H9 (cell line): ENCODE measurements at regions not wholly inside any gene's neighbourhood (a gene's known extent, or its start where the extent isn't known, plus 50 kb on each side); places are given as distances from the start of the nearest gene placed in this dataset.

Experiments
- DNase-seq: peaks from one replicate; pipeline ENCODE4 v3.0.0-alpha.2; 2017
- H2AFZ ChIP-seq: one replicate; pipeline ENCODE4 v1.6.1; 2013; ENCODE audit warnings: mild to moderate bottlenecking, low read length, control low read depth, moderate library complexity
- H2AK5ac ChIP-seq: 2 replicates; pipeline ENCODE4 v1.6.1; 2013; ENCODE audit warnings: low read length, control low read depth, mixed read lengths; ENCODE audit not compliant: insufficient read length
- H2BK120ac ChIP-seq: one replicate; pipeline ENCODE4 v1.6.1; 2013; ENCODE audit warnings: low read depth, mild to moderate bottlenecking, low read length, control low read depth, inconsistent platforms; ENCODE audit not compliant: poor library complexity, severe bottlenecking
- H2BK12ac ChIP-seq: 2 replicates; pipeline ENCODE4 v1.6.1; 2013; ENCODE audit warnings: low read length, control low read depth, mixed read lengths, low read depth; ENCODE audit not compliant: insufficient read length
- H2BK15ac ChIP-seq: 2 replicates; pipeline ENCODE4 v1.6.1; 2013; ENCODE audit warnings: low read depth, low read length, control low read depth
- H2BK20ac ChIP-seq: one replicate; pipeline ENCODE4 v1.6.1; 2013; ENCODE audit warnings: low read depth, mild to moderate bottlenecking, low read length, control low read depth, inconsistent platforms; ENCODE audit not compliant: poor library complexity, severe bottlenecking
- H2BK5ac ChIP-seq: 2 replicates; pipeline ENCODE4 v1.6.1; 2013; ENCODE audit warnings: low read length, control low read depth, mixed read lengths; ENCODE audit not compliant: insufficient read length
- H3K14ac ChIP-seq: 2 replicates; pipeline ENCODE4 v1.6.1; 2013; ENCODE audit warnings: low read length, control low read depth; ENCODE audit not compliant: insufficient read depth
- H3K18ac ChIP-seq: 2 replicates; pipeline ENCODE4 v1.6.1; 2013; ENCODE audit warnings: low read depth, mild to moderate bottlenecking, mixed read lengths, low read length, control low read depth; ENCODE audit not compliant: insufficient read length
- H3K23ac ChIP-seq: 2 replicates; pipeline ENCODE4 v1.6.1; 2013; ENCODE audit warnings: low read length, control low read depth, mixed read lengths, low read depth; ENCODE audit not compliant: insufficient read length
- H3K23me2 ChIP-seq: 2 replicates; pipeline ENCODE4 v1.6.1; 2013; ENCODE audit warnings: low read depth, mild to moderate bottlenecking, mixed read lengths, low read length, control low read depth; ENCODE audit not compliant: insufficient read length, poor library complexity, severe bottlenecking
- H3K27ac ChIP-seq: 2 replicates; pipeline ENCODE4 v1.5.1; 2013; ENCODE audit warnings: low read length, control low read depth, mixed read lengths, low read depth; ENCODE audit not compliant: insufficient read length
- H3K27me3 ChIP-seq: 2 replicates; pipeline ENCODE4 v1.6.1; 2013; ENCODE audit warnings: low read length, control low read depth, inconsistent platforms; ENCODE audit not compliant: insufficient read depth
- H3K4ac ChIP-seq: 2 replicates; pipeline ENCODE4 v1.6.1; 2013; ENCODE audit warnings: low read depth, mild to moderate bottlenecking, control low read depth, inconsistent platforms, low read length, moderate library complexity
- H3K4me1 ChIP-seq: 2 replicates; pipeline ENCODE4 v1.6.1; 2013; ENCODE audit warnings: low read length, control low read depth, inconsistent platforms; ENCODE audit not compliant: insufficient read depth
- H3K4me2 ChIP-seq: 2 replicates; pipeline ENCODE4 v1.6.1; 2013; ENCODE audit warnings: low read length, control low read depth, mixed read lengths; ENCODE audit not compliant: insufficient read length, insufficient read depth
- H3K56ac ChIP-seq: 2 replicates; pipeline ENCODE4 v1.6.1; 2013; ENCODE audit warnings: low read depth, mild to moderate bottlenecking, mixed read lengths, low read length, control low read depth; ENCODE audit not compliant: insufficient read length
- H3K79me1 ChIP-seq: 2 replicates; pipeline ENCODE4 v1.6.1; 2013; ENCODE audit warnings: low read depth, mild to moderate bottlenecking, moderate library complexity, low read length, control low read depth, inconsistent platforms; ENCODE audit not compliant: insufficient read depth, poor library complexity, severe bottlenecking
- H3K79me2 ChIP-seq: 2 replicates; pipeline ENCODE4 v1.6.1; 2013; ENCODE audit warnings: low read length, control low read depth, inconsistent platforms; ENCODE audit not compliant: insufficient read depth
- H3K9ac ChIP-seq: 2 replicates; pipeline ENCODE4 v1.6.1; 2013; ENCODE audit warnings: low read length, control low read depth, mixed read lengths; ENCODE audit not compliant: insufficient read length; ENCODE audit errors: extremely low read depth
- H3K9me3 ChIP-seq: one replicate; pipeline ENCODE4 v1.6.1; 2013; ENCODE audit warnings: low read depth, low read length, inconsistent platforms; ENCODE audit not compliant: control insufficient read depth
- H3T11ph ChIP-seq: one replicate; pipeline ENCODE4 v1.6.1; 2013; ENCODE audit warnings: mild to moderate bottlenecking, low read length, control low read depth, inconsistent platforms
- H4K20me1 ChIP-seq: one replicate; pipeline ENCODE4 v1.6.1; 2013; ENCODE audit not compliant: control insufficient read depth, insufficient read length, insufficient read depth
- H4K5ac ChIP-seq: 2 replicates; pipeline ENCODE4 v1.6.1; 2013; ENCODE audit warnings: low read depth, mild to moderate bottlenecking, mixed read lengths, low read length, control low read depth; ENCODE audit not compliant: insufficient read length
- H4K8ac ChIP-seq: replicated peaks from 2 replicates; pipeline ENCODE4 v1.6.1; 2013; ENCODE audit warnings: low read length, control low read depth, mixed read lengths, low read depth; ENCODE audit not compliant: insufficient read length
- H4K91ac ChIP-seq: 2 replicates; pipeline ENCODE4 v1.6.1; 2013; ENCODE audit warnings: low read depth, mild to moderate bottlenecking, moderate library complexity, mixed read lengths, low read length, control low read depth; ENCODE audit not compliant: insufficient read length
- H3K27ac Mint-ChIP-seq, 3 experiments: 2 replicates in 2 of 3; 3 replicates in 1 of 3; pipeline ENCODE4 v1.8.0; 2020 to 2021; ENCODE audit warnings: mixed read lengths in 3 of 3, mild to moderate bottlenecking in 1 of 3, moderate library complexity in 1 of 3
- H3K27me3 Mint-ChIP-seq: 2 replicates; pipeline ENCODE4 v1.8.0; 2021; ENCODE audit warnings: low read depth, mild to moderate bottlenecking, moderate library complexity, mixed read lengths
- H3K36me3 Mint-ChIP-seq, 3 experiments: 2 replicates in 2 of 3; 3 replicates in 1 of 3; pipeline ENCODE4 v1.8.0; 2020 to 2021; ENCODE audit warnings: low read depth in 3 of 3, mixed read lengths in 3 of 3; ENCODE audit not compliant: insufficient read depth in 1 of 3
- H3K4me1 Mint-ChIP-seq, 2 experiments: 2 replicates each; pipeline ENCODE4 v1.8.0; 2020; ENCODE audit warnings: mixed read lengths in 2 of 2
- H3K4me3 Mint-ChIP-seq, 2 experiments: 2 replicates in 1 of 2; 3 replicates in 1 of 2; pipeline ENCODE4 v1.8.0; 2020 to 2021; ENCODE audit warnings: mild to moderate bottlenecking in 2 of 2, mixed read lengths in 2 of 2, moderate library complexity in 1 of 2
- H3K9me3 Mint-ChIP-seq, 2 experiments: 2 replicates in 1 of 2; 3 replicates in 1 of 2; pipeline ENCODE4 v1.8.0; 2020; ENCODE audit warnings: mild to moderate bottlenecking in 2 of 2, mixed read lengths in 2 of 2, moderate library complexity in 1 of 2
- WGBS: extraction: QIAGEN DNeasy Blood & Tissue Kit; methylation state at CpG from one replicate; pipeline ENCODE4 v1.1.7; 2013; ENCODE audit warnings: missing lambda C conversion rate, low lambda C conversion rate, mixed read lengths; ENCODE audit not compliant: insufficient read length; ENCODE audit errors: extremely low coverage; 5-methylcytosine and 5-hydroxymethylcytosine counted together
- TF ChIP-seq, protein P1 (sequence below): fragments of 200-600 bp; sonication (generic); conservative IDR thresholded peaks from 3 replicates; pipeline ENCODE4 v1.8.0; 2021; ENCODE audit warnings: antibody characterized with exemption, mild to moderate bottlenecking

DNA sequence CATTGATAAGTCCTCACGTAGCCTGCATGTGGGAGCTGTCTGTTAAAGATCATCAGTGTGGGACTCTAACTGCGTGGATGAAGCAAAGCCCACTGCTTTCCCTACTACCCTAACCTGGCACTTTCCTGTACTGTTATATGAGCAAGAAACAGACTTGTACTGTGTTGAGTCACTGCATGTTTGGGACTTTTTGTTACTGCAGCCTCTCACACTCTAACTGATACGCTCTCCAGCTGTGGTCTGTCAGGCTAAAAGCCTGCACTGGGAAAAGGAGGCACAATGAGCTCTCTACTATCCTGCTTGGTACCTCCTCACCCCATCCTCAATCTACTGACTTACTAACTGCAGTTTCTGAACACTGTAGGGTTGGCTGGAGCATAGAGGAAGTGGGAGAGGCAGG, 93.7 kb upstream of the PLET1 start:
- Mint-ChIP-seq H3K36me3 (no peaks in the 10 kb centered on the region), H3K9me3 (no peaks in the 10 kb centered on the region; a peak in 1 of 5 replicates), H3K27me3 (no peaks in the 10 kb centered on the region), H3K4me3 (no peak overlapping the region), H3K27ac (no peak overlapping the region), H3K4me1 (peaks cover 5 to 6% of the 10 kb centered on the region in 2 experiments)
- H2BK12ac ChIP-seq = no peak overlapping the region
- no peak overlapping the region for H3K4ac ChIP-seq
- no CpG with 5 or more reads among the region's 3 CpGs for WGBS
- TF ChIP-seq, protein P1, sequence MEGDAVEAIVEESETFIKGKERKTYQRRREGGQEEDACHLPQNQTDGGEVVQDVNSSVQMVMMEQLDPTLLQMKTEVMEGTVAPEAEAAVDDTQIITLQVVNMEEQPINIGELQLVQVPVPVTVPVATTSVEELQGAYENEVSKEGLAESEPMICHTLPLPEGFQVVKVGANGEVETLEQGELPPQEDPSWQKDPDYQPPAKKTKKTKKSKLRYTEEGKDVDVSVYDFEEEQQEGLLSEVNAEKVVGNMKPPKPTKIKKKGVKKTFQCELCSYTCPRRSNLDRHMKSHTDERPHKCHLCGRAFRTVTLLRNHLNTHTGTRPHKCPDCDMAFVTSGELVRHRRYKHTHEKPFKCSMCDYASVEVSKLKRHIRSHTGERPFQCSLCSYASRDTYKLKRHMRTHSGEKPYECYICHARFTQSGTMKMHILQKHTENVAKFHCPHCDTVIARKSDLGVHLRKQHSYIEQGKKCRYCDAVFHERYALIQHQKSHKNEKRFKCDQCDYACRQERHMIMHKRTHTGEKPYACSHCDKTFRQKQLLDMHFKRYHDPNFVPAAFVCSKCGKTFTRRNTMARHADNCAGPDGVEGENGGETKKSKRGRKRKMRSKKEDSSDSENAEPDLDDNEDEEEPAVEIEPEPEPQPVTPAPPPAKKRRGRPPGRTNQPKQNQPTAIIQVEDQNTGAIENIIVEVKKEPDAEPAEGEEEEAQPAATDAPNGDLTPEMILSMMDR = no peak
- no peak overlapping the region for H3K18ac ChIP-seq
- H3K9ac ChIP-seq = no peak overlapping the region
- no peak overlapping the region for H4K91ac ChIP-seq
- H3K56ac ChIP-seq = no peak overlapping the region
- H3K9me3 ChIP-seq = no peaks in the 10 kb centered on the region
- no peaks in the 10 kb centered on the region for H3K79me1 ChIP-seq
- DNase-seq = no peak
- no peak overlapping the region for H4K8ac ChIP-seq
- no peak overlapping the region for H2BK120ac ChIP-seq
- H3K4me2 ChIP-seq = no peak overlapping the region
- no peaks in the 10 kb centered on the region for H3K79me2 ChIP-seq
- H3T11ph ChIP-seq = no peak overlapping the region
- H2BK15ac ChIP-seq = no peak overlapping the region
- no peak overlapping the region for H2AFZ ChIP-seq
- no peak overlapping the region for H4K5ac ChIP-seq
- H3K23ac ChIP-seq = no peak overlapping the region
- 0 out of 2 replicates have a peak, but pooled peaks cover 4% of the 10 kb centered on the region for H3K27me3 ChIP-seq
- no peak overlapping the region for H2BK20ac ChIP-seq
- no peaks in the 10 kb centered on the region for H4K20me1 ChIP-seq
- no peak overlapping the region for H3K27ac ChIP-seq
- H3K23me2 ChIP-seq = no peaks in the 10 kb centered on the region
- H2AK5ac ChIP-seq = no peak overlapping the region
- no peak overlapping the region for H3K14ac ChIP-seq
- no peaks in the 10 kb centered on the region; the same call in 1 of the 2 replicates for H3K4me1 ChIP-seq
- no peak overlapping the region for H2BK5ac ChIP-seq
